PFSK-1 (cell line): ENCODE measurements at regions not wholly inside any gene's neighbourhood (a gene's known extent, or its start where the extent isn't known, plus 50 kb on each side); places are given as distances from the start of the nearest gene placed in this dataset.

Experiments
- FOXP2 ChIP-seq: optimal IDR thresholded peaks from 2 replicates; pipeline ENCODE3; 2011; ENCODE audit warnings: borderline replicate concordance, control low read depth, inconsistent platforms; ENCODE audit not compliant: insufficient read depth; ENCODE audit errors: extremely low read length, extremely low read depth
- POLR2AphosphoS5 ChIP-seq: IDR thresholded peaks from 2 replicates; pipeline ENCODE4 v1.6.1; 2012; ENCODE audit warnings: low read depth, mild to moderate bottlenecking, control low read depth, low read length, moderate library complexity
- REST ChIP-seq, 2 experiments: IDR thresholded peaks; 2 replicates each; pipeline versions ENCODE4 v1.6.1 to v1.8.0; 2011 to 2012; ENCODE audit warnings: low read depth in 2 of 2, low read length in 2 of 2, control low read depth in 1 of 2, inconsistent platforms in 1 of 2, mild to moderate bottlenecking in 1 of 2, moderate library complexity in 1 of 2; ENCODE audit not compliant: insufficient read depth in 1 of 2
- SIN3A ChIP-seq: IDR thresholded peaks from 2 replicates; pipeline ENCODE4 v1.6.1; 2012; ENCODE audit warnings: mild to moderate bottlenecking, low read length, moderate library complexity, borderline replicate concordance; ENCODE audit not compliant: insufficient read depth
- TAF1 ChIP-seq: IDR thresholded peaks from 2 replicates; pipeline ENCODE4 v1.6.1; 2012; ENCODE audit warnings: low read length, control low read depth, borderline replicate concordance; ENCODE audit not compliant: insufficient read depth

- TF ChIP-seq POLR2AphosphoS5 (no peak), SIN3A (no peak), TAF1 (no peak), REST (IDR thresholded peaks at IDR 0.05; ENCODE audit: insufficient read depth in 1 of 2, low read depth in 2 of 2, low read length in 2 of 2) (no peak), FOXP2 (no peak)
Measured at GRCh38 chr4:79652738-79653137, 244.7 kb upstream of the GK2 start.
